D341Med (cell line): ENCODE measurements at regions not wholly inside any gene's neighbourhood (a gene's known extent, or its start where the extent isn't known, plus 50 kb on each side); places are given as distances from the start of the nearest gene placed in this dataset.
A peak's percentile ranks its signal among the peaks of the same experiment; 100 is the strongest.

ENCODE experiments used
- DNase-seq: peaks from one replicate; pipeline ENCODE4 v3.0.0; 2012; ENCODE audit warnings: low spot score

GRCh38 chr20:60371384-60371783 is 413.2 kb downstream of the CDH26 start:
- DNase-seq, result no peak

GRCh38 chr20:60372275-60372674 is 414.1 kb downstream of the CDH26 start:
- no peak for DNase-seq

DNA sequence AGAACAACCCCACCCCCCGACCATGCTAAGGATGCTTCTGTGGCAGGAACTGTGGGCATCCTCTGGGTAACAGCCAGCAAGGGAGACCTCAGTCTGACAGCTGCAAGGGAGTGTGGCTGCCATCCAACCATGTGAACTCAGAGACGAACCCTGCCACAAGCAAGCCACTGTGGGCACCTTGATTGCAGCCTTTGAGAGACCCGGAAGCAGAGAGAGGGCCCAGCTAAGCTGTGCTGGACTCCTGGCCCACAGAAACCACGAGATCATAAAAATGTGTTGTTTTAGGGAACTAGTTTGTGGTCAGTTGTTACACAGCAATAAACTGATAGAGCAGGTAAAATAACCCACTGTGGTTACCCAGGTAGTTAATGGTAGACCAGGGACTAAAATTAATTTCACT is 414.6 kb downstream of the CDH26 start:
- DNase-seq, result no peak

- DNase-seq, result no peak
Measured at GRCh38 chr20:60378620-60379019, 420.4 kb downstream of the CDH26 start.

- no peak for DNase-seq
Measured at GRCh38 chr20:60381643-60382400, 423.6 kb downstream of the CDH26 start.

GRCh38 chr20:60389441-60389840 is 431.2 kb downstream of the CDH26 start:
- no peak for DNase-seq

- no peak for DNase-seq
Measured at GRCh38 chr20:60389882-60390281, 431.7 kb downstream of the CDH26 start.

DNA sequence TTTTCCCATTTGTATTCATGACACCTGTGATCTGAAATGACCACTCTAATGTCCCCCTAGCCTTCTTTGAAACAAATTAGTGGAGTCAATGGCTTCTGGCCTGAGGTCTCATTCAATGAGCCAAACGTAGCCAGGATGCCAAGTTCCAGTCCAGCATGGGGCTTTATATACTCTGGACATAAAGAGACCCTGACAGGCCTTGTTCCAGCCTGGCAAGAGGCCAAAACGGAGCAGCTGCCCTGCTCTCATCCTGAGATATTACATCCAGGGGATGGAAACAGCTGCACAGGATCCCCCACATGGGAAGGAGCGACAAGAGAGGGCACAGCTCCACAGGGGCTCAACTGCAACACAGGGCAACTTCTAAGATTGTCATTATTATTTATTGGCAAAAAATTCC is 437.8 kb downstream of the CDH26 start:
- no peak for DNase-seq

GRCh38 chr20:60400567-60400966 is 442.3 kb downstream of the CDH26 start:
- DNase-seq, result no peak

DNA sequence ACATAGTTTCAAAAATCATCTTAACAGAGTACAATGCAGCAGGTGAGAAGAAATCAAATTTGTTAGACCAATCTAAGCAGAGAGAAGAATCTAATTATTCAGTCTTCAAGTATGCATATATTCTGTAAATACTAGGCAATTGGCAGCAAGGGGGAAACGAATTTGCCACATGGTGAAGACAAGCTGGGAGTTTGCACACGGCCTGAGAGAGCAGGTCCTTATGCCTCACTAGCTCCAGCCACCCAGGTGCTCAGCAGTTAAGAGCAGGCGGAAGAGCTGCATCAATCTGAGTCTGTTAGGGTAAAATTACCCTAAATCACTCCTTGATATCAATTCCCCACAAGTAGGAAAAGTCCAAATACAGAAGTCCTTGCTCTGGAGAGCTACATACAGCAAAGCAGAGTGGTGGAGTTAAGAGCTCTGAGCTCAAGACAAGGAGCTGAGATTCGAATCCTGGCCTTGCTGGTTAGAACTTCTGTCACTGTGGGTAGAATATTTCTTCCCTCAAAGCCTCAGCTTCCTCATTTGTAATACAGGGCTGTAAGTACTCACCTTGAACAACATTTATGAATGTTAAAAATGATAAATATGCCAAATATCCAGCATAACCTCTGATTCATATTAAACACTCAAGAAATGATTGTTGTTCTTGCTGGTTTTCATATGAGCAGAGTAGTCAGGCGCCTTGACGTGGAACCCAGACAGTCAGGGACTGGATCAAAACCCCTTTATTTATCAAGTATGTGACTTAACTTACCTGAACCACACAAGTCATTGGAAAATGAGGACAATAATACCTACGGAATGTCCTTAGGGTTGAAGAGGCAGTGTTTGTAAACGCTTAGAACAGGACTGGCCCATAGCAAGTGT is 444.2 kb downstream of the CDH26 start:
- DNase-seq, result no peak

- no peak for DNase-seq
Measured at GRCh38 chr20:60403105-60403741, 445.0 kb downstream of the CDH26 start.

DNA sequence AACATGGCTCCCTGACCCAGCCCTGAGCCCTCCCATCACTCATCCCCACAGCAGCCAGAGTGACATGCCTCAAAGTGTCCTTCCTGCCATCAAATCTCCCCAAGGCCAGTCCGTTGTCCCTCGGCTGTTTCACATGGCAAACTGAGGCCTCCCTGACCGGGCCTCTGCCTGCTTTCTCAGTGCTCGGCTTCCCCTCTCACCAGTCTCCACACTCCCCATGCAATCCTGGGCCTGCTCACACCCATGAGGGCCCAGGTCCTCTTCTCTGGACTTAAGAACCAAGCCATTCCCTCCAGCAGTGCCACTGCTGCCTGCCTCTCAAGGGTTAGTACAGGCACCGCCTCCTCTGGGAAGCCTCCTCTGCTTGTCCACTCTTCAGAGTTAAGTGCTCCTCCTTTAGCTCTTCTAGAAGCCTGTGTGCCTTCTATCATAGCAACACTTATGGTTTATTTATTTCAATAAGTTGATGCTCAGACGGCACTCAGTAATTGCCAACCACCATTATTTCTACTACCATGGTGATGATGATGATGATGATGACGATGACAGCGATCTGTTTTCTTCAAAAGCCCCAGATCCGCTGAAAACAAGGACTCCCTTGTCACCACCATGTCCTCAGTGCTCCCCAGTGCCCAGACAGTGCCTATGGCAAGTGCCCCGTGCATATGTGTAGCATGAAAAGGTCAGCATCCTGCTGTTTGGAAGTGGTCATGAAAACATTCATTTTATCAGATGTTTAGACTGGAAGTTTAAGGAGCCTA is 449.0 kb downstream of the CDH26 start:
- peak; percentile 2 for DNase-seq

DNA sequence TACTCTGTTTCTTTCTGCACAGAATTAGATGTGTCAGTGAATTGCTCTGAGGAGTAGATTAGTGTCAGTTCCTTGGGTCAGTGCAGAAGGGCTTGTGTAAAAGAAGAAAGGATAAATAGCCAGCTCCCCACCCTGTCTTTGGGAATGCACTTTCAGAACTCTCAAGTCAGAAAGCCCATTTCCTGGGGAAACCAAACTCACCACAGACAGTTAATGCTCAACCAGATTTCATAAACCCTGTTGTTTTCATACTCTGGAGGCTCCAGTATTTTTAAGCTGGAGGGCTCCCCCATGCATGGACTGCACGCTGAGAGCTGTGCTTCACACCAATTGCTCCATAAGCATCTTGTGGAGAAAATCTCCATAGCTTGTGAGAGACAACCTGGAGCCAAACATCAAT is 449.7 kb downstream of the CDH26 start:
- no peak for DNase-seq

- no peak for DNase-seq
Measured at GRCh38 chr20:60408435-60408834, 450.2 kb downstream of the CDH26 start.

DNA sequence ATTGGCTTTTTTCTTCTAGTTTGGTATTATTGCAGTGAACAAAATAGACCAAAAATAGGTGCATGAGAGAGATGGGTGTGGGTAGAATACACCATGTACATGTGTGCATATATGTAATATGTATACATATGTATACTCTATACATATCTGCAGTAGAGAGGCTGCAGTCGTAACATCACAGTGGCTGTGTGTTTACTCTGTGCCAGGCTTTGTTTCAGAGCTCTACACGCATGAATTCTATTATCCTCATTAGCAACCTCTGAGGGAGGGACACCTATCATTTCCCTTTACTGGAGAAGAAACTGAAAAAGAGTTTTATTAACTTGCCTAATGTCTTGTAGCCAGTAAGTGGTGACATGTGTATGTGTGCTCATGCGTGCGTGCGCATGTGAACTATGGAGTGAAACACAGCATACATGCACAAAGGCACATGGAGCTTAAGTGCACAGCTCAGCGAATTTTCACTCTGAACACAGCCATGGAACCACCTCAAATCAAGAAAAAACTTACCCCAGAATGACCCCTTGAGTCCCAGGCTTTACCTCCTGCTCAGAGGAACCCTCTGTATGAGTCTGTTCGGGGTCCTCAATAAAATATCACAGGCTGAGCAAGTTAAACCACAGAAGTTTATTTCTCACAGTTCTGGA is 452.5 kb downstream of the CDH26 start:
- peak; percentile 0 for DNase-seq

DNA sequence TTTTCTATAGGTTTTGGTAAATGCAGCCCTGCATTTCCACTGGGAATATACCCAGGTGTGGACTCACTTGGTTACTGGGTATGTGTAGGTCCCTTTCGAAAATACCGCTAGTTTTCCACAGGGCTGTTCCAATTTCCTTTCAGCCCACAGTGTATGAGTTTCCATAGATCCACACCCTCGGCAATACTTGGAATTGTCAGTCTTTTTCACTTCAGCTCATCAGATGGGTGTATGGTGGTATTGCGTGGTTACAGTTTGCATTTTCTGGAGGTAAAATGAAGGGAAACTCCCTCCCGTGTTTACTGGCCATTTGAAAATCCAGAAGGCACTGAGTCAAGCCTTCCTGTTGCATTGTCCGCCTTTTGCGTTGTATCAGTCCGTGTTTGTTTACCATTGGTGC is 453.6 kb downstream of the CDH26 start:
- no peak for DNase-seq

GRCh38 chr20:60420676-60421229 is 462.5 kb downstream of the CDH26 start:
- no peak for DNase-seq

GRCh38 chr20:60422848-60423247 is 464.6 kb downstream of the CDH26 start:
- no peak for DNase-seq

DNA sequence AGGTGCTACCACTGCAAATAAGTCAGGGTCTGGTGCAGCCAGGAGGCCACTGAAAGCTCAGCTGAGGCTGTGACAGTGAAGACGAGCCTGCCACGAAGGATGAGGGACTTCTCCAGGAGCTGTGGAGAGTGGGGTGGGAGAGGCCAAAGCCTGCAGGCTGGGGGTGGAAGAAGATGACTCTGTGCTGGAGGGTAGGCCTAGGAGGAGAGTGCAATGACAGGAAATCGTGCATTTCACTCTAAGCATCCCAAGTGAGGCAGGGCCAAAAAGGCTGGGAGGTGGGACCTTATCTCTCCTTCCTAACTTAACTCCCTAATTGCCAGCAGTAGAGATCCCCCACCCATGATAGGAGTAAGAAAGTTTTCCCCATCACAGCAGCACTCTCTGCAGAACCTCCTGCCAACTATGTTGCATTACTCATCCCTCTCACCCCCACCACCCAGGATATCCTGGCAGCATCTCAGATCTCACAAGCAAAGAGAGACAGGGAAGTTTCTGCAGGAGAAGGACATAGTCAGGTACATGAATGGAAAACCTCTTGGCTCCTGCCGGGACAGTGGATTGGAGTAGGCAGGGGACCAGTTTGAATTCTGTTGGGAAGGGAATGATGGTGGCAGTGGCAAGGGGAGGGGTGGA is 466.2 kb downstream of the CDH26 start:
- no peak for DNase-seq

DNA sequence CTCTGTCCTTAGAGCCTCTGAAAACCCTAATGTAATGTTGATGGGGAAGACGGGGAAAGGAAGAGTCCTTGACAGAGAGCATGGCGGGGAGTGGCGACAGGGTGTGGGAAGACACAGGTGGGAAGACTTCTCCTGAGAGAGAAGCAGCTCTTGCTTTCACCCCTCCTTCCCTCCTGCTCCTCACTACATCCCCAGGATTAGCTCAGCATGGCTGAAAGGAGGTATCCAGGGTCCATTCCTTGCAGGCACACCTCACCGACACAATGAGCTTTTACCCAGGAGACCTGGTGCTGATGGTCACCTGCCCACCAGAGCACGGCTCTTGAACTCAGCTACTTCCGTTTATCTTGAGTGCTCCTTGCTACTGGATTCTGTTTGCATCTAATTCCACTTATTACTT is 469.3 kb downstream of the CDH26 start:
- no peak for DNase-seq

DNA sequence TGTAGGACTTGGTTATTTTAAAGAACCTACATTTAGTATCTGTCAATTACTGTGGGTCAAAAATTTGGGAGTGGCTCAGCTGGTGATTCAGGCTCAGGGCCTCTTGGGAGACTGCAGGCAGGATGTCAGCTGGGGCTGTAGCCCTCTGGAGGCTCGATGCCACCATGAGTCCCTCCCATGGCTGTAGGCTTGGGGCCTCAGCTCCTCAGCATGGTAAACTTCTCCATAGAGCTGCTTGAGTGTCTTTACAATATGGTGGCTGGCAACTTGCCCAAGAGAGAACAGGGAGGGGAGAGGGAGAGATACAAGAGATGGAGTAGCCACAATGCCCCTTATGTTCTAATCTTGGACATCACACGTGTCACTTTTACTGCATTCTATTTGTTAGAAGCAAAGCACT is 470.4 kb downstream of the CDH26 start:
- DNase-seq, result no peak
